ENCODE measurements at regions not wholly inside any gene's neighbourhood (a gene's known extent, or its start where the extent isn't known, plus 50 kb on each side); places are given as distances from the start of the nearest gene placed in this dataset.
"Not testable (repeated sequence)": the region's sequence is repeated elsewhere in the genome, so short reads cannot be mapped to it uniquely, and the experiment has no call there.

DNA sequence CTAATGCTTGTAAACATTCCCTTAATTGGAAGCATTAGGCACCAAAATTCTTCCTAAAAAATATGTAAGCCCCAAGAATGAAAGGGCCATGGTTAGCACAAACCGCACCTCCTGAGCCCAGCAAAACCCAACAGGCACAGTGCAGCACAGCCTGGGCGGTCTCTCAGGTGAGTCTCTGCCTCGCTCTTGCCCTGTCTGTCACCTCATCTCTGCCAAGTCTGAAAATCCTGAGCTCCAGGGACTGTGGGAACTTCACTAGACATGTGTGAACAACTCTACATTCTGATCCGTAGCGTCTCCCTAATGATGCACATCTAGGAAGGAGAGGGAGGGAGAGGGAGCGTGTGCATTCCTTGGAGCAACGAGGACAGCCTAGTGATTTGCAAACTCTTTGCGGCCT, 88.8 kb upstream of the GJB6 start:
- intact Hi-C loops (cut with DNase I): no loop called here
- DNase-seq: no peak

DNA sequence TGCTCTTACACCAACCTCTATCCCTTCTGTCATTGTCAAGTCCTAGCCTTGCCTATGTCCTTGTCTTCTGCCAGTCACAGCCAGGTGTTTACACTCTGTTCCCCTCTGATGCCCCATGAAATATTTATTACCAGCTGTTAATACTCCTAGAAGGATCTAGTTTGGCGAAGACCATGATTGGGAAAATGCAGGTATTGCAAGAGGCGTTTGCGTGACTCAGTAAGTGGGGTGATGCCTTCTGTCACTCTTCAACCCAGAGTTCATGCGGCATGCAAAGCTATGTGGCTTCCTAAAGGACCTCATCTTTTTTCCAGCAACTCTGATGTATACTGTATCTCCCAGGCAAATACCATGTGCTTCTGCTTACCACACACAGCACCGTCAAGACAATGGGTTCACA, 81.8 kb upstream of the GJB6 start:
- DNase-seq: no peak
- intact Hi-C loops (cut with DNase I): no loop called here

DNA sequence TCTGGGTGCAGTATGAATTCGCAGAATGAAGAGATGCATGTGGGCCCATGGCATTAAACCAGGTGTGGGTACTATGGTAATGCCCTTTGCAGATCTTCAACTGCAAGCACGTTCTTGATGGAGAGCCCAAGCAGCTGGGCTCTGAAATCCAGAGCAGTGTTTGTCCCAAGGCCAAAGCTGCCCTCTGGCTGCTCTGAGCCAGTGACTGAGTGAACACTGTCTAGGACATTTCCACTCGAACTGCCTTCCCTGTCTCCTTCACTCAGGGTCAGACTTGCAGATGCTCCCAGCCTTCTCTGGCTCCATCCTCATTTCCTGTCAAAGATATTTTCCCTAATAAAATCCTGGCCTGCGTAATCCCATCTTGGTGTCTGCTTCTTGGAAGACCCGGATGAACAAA, 80.2 kb upstream of the GJB6 start:
- intact Hi-C loops (cut with DNase I): no loop called here
- DNase-seq: no peak

- DNase-seq: no peak
- intact Hi-C loops (cut with DNase I): no loop called here
These were observed 79.5 kb upstream of the GJB6 start for GRCh38 chr13:20311596-20311995.

- DNase-seq: no peak
- intact Hi-C loops (cut with DNase I): no loop called here
These were observed 78.9 kb upstream of the GJB6 start for GRCh38 chr13:20311022-20311421.

DNA sequence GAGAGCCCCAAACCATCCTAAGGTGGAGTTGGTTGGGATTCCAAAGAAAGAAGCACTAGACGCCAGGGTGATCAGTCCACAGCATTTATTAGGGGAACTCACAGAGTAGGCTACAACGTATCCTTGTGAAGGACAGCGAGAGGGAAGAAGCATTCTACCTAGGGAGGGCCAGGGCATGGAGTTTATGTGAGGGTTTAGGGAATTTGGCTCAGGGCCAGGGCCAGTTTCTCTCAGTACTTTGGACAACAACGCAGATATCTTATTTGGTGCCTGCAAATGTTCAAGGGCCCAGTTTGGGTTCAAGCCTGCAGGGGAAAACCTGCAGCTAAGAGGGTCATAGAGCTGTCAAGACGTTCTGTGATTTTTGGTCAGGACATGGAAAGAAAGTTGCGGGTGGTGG, 73.9 kb upstream of the GJB6 start:
- intact Hi-C loops (cut with DNase I): no loop called here
- no peak for DNase-seq

- DNase-seq: no peak
- intact Hi-C loops (cut with DNase I): no loop called here
These were observed 73.5 kb upstream of the GJB6 start for GRCh38 chr13:20305587-20305986.

- intact Hi-C loops (cut with DNase I); DNase-seq: not testable (repeated sequence)
These were observed 71.9 kb upstream of the GJB6 start for GRCh38 chr13:20304061-20304460.

- no peak for DNase-seq
- intact Hi-C loops (cut with DNase I): no loop called here
These were observed 71.5 kb upstream of the GJB6 start for GRCh38 chr13:20303636-20304035.

DNA sequence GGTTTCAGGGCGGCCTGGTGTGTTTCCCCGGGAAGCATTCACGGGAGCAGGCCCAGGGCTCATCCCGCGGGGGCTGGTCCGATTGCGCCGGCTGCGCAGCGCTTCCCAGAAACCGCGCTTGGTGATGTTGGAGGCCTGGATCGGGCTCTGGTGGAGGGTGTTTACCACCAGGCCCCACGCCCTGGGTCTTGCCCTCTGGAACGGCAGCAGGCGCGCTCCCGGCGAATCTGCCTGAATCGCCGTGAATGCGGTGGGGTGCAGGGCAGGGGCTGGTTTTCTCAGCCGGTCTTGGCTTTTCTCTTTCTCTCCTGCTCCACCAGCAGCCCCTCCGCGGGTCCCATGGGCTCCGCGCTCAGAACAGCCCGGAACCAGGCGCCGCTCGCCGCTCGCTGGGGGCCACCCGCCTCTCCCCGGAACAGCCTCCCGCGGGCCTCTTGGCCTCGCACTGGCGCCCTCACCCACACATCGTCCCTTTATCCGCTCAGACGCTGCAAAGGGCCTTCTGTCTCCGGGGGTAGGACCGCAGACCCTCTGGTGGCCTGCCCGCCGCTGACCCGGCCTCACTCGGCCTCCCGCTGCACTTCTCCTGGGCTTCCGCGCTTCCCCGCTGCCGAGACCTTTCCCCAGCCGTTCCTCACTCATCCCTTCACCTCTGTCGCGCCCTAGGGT, 69.4 kb upstream of the GJB6 start:
- intact Hi-C loops (cut with DNase I): no loop called here
- peak in 23 of 42 donors; percentile 4 to 43 (median 17) for DNase-seq

DNA sequence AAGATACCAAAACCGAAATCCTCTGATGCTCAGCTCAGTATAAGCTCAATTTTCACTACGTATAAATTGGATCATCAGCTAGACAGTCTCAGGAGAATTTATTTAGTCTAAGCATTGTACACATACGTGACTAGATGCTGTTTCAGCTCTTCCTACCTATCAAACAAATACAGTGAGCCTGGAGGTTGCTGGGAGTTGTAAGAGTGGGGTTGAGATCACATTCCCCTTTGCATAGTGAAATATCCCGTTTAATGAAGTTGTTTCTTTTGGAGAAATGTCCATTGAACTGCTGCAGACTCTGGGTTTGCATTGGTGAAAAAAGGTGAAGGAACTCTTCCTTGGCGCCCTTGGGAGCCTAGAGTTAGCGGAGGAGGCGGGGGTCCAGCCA, 68.9 kb upstream of the GJB6 start:
- DNase-seq: no peak
- intact Hi-C loops (cut with DNase I): no loop called here

GRCh38 chr13:20297181-20297580, 65.1 kb upstream of the GJB6 start:
- no peak for DNase-seq
- intact Hi-C loops (cut with DNase I): no loop called here

GRCh38 chr13:20295956-20296355, 63.8 kb upstream of the GJB6 start:
- no peak for DNase-seq
- intact Hi-C loops (cut with DNase I): no loop called here

DNA sequence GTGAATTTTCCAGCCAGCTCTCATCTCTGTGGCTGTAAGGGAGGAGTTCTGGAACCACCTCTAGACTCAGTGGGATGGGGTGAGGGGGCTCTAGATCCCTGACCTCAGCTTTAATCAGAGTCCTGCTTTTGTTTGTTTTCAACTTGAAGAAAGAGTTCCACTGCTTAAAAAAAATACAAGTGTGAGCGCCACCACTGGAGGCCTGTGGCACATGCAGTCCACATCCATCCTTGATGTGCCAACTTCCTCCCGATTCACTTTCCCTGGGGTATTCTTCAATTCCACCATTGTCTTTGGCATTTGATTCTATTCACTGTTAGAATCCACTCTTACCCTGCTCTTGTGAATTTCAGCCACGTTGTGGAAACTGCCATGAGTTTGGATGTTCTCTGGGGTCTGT, 62.4 kb upstream of the GJB6 start:
- DNase-seq: no peak
- intact Hi-C loops (cut with DNase I): no loop called here

GRCh38 chr13:20292301-20292700, 60.2 kb upstream of the GJB6 start:
- intact Hi-C loops (cut with DNase I); DNase-seq: not testable (repeated sequence)

- intact Hi-C loops (cut with DNase I): no loop called here
- no peak for DNase-seq
These were observed 59.6 kb upstream of the GJB6 start for GRCh38 chr13:20291675-20292074.

GRCh38 chr13:20291037-20291436, 58.9 kb upstream of the GJB6 start:
- no peak for DNase-seq
- intact Hi-C loops (cut with DNase I): no loop called here

- no peak for DNase-seq
- intact Hi-C loops (cut with DNase I): no loop called here
These were observed 56.4 kb upstream of the GJB6 start for GRCh38 chr13:20288561-20288960.

DNA sequence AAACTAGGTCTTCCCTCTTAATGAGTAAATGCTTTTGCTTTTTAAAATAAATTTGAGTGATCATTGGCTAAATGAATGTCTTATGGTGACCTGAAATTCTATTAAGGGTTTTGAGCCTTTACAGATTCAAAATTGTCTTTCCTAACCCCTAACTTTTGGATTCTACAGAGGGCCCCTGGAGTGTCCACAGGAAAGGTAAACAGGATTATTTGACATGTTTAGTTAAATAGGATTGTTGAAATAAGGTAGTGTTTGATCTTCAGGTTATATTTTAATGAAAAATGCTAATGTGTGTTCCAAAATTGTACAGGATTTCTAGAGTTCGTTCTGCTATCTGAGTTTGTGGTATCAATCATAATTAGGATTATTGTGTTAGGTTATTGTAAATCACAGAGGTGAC, 55.9 kb upstream of the GJB6 start:
- intact Hi-C loops (cut with DNase I): no loop called here
- DNase-seq: no peak

DNA sequence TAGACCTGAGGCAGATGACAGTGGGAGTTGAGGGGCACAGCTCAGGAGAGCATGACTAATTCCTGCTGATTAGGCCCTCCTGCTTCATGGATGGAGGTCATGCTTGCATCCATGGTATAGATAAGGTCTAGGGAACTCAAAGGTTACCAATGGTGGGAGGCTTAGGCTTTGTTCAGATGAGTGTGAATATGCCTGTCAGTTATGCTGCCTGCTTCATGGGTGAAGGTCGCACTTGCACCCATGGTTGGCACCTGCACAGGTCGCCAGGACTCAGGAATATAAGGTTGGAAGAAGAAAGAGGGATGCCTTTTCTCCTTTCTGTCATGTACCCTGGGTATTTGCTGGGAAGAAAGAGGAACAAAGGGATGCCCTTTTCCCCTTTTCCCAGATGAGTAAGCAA, 53.4 kb upstream of the GJB6 start:
- intact Hi-C loops (cut with DNase I): no loop called here

More for the DNA sequence above, 53.4 kb upstream of the GJB6 start:
- DNase-seq: no peak
